ENCODE measurements at regions not wholly inside any gene's neighbourhood (a gene's known extent, or its start where the extent isn't known, plus 50 kb on each side); places are given as distances from the start of the nearest gene placed in this dataset.

- TF ChIP-seq SMARCA4 (IDR thresholded peaks at IDR 0.05) (no peak), KAT8 (IDR thresholded peaks at IDR 0.05; ENCODE audit: low read depth) (no peak), NFYB (IDR thresholded peaks at IDR 0.05; ENCODE audit: extremely low read depth, insufficient read length) (no peak), ZBTB11 (CRISPR knock-in tag; IDR thresholded peaks at IDR 0.05) (no peak), ESRRA (IDR thresholded peaks at IDR 0.05; ENCODE audit: borderline replicate concordance, low read depth) (no peak), HCFC1 (IDR thresholded peaks at IDR 0.05; ENCODE audit: low read depth, low read length) (no peak), RFX5 (IDR thresholded peaks at IDR 0.05; ENCODE audit: low read depth, low read length) (no peak), CTCF (IDR thresholded peaks at IDR 0.05 in 2 of 3, conservative IDR thresholded peaks at IDR 0.05 in 1 of 3; ENCODE audit: insufficient read depth in 2 of 3, low read depth in 1 of 3, low read length in 3 of 3) (0 out of 6 replicates have a peak, but pooled peaks of 1 of the 3 experiments have one; percentile 6), ZNF76 (CRISPR knock-in tag; IDR thresholded peaks at IDR 0.05; ENCODE audit: borderline replicate concordance) (no peak), BRCA1 (IDR thresholded peaks at IDR 0.05) (no peak), BRCA1 (CRISPR knock-in tag; IDR thresholded peaks at IDR 0.05) (no peak), ZNF589 (CRISPR knock-in tag; IDR thresholded peaks at IDR 0.05; ENCODE audit: low read depth) (no peak), ZNF384 (IDR thresholded peaks at IDR 0.05; ENCODE audit: low read depth, low read length) (no peak)
- TF ChIP-seq, protein P1, sequence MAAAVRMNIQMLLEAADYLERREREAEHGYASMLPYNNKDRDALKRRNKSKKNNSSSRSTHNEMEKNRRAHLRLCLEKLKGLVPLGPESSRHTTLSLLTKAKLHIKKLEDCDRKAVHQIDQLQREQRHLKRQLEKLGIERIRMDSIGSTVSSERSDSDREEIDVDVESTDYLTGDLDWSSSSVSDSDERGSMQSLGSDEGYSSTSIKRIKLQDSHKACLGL (CRISPR knock-in tag; IDR thresholded peaks at IDR 0.05; ENCODE audit: borderline replicate concordance, poor library complexity, severe bottlenecking) = no peak
Measured at GRCh38 chr12:97716356-97716755, 253.8 kb downstream of the RMST start.

Data from K562 (cell line).